GM06990 (cell line): ENCODE measurements at regions not wholly inside any gene's neighbourhood (a gene's known extent, or its start where the extent isn't known, plus 50 kb on each side); places are given as distances from the start of the nearest gene placed in this dataset.

Source experiments
- DNase-seq: peaks from one replicate; pipeline ENCODE4 v3.0.0-alpha.2; 2011; ENCODE audit not compliant: insufficient read length; ENCODE audit errors: extremely low read depth
- H3K27me3 ChIP-seq: replicated peaks from 2 replicates; pipeline ENCODE4 v1.6.0; 2011; ENCODE audit warnings: low read length; ENCODE audit not compliant: control insufficient read depth, insufficient read depth
- H3K36me3 ChIP-seq: 2 replicates; pipeline ENCODE4 v1.5.1; 2011; ENCODE audit warnings: low read length; ENCODE audit not compliant: control insufficient read depth, insufficient read depth
- H3K4me3 ChIP-seq: replicated peaks from 2 replicates; pipeline ENCODE4 v1.5.1; 2011; ENCODE audit warnings: low read depth, mild to moderate bottlenecking, control low read depth, low read length
- CTCF ChIP-seq: IDR thresholded peaks from 2 replicates; pipeline ENCODE4 v1.5.1; 2011; ENCODE audit warnings: low read length, control low read depth, mild to moderate bottlenecking, inconsistent platforms; ENCODE audit not compliant: insufficient read depth, poor library complexity, severe bottlenecking

DNA sequence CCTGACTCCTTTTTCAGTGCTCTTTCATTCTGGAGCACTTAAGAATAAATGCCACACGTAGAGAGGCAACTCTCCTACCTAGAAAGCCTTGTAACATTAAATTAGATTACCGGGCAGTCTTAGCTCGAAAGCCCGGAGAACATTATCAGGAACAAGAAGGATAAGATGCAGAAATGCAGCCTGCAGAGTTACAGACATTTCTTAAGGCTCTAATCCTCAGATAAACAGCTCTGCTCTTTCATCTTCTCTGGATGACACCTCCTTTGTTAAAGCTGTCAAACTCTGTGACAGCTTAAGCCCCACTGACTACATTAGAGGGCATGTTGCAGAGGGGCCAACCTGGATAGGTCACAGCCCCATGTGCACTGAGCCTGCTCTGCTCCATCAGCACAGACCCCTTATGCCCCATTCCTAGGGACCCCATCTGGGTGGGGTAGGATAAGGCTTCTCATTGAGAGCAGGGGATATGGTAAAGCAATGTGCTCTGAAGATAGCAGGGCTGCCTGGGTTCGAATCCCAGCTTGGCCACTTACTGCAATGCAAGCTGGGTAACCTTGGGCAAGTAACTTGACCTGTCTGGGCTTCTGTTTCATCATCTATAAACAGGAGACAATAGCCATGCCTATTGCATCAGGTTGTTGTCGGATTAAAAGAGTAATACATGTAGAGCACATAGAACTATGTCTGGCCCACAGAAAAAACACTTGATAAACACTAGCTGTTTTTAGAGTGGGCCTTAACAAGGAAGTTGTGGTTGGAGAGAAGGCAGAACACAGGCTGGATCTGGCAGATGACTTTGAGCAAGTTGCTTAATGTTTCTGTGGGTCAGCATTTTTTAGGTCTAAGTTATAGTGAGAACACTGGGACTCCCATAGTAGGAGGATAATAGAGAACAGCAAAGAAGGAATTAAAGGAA, 111.4 kb downstream of the THNSL2 start:
- Histone ChIP-seq H3K27me3 (no peaks in the 10 kb centered on the region), H3K4me3 (no peak overlapping the region)
- TF ChIP-seq CTCF = no peak

GRCh38 chr2:88269836-88270235, 99.7 kb downstream of the THNSL2 start:
- no peak for DNase-seq
- Histone ChIP-seq H3K27me3 (no peaks in the 10 kb centered on the region), H3K4me3 (no peak overlapping the region), H3K36me3 (no peaks in the 10 kb centered on the region)
- TF ChIP-seq CTCF = no peak

More for the DNA sequence above, 111.4 kb downstream of the THNSL2 start:
- no peak for DNase-seq
- H3K36me3 ChIP-seq = no peaks in the 10 kb centered on the region

DNA sequence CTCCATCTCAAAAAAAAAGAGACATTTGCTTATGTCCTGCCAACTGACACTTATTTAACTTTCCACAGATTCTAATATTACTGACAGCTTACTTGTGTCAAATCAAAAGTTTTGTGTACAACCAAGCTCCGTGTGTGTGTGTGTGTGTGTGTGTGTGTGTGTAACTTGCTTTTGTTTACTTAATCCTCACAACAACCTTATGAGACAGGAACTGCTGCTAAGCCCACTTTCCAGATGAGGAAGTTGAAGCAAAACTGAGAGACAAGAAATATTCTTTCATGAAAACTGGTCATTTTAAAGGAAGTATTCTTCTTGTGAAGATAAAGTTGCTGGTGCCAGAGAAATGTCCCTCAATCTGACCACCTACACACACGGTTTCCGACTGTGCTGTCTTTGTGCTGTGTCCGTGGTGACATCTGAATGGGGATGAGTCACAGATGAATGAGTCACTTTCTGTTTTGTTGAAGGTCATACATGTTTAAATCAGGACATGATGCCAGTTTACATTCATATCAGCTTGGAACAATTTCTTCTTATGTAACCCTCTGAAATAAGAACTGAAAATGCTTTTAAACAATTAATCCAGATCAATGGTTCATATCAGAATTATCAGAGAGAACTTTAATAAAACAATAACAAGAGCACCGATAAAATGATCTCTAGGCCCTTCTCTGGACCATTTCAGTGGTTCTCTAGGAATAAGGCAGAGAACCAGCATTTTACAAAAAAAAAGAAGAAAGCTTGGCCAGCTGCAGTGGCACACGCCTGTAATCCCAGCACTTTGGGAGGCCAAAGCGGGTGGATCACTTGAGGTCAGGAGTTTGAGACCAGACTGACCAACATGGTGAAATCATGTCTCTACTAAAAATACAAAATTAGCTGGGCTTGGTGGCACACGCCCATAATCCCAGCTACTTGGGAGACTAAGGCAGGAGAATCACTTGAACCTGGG, 95.5 kb downstream of the THNSL2 start:
- Histone ChIP-seq H3K27me3 (no peaks in the 10 kb centered on the region; the same call in 1 of the 2 replicates), H3K36me3 (no peaks in the 10 kb centered on the region), H3K4me3 (no peak overlapping the region)
- no peak for DNase-seq
- TF ChIP-seq CTCF = no peak

- H3K4me3 ChIP-seq = no peak overlapping the region
- H3K36me3 ChIP-seq = no peaks in the 10 kb centered on the region
- DNase-seq = no peak
- no peaks in the 10 kb centered on the region; the same call in 1 of the 2 replicates for H3K27me3 ChIP-seq
- TF ChIP-seq CTCF = no peak
Measured at GRCh38 chr2:88263861-88264260, 93.7 kb downstream of the THNSL2 start.

DNA sequence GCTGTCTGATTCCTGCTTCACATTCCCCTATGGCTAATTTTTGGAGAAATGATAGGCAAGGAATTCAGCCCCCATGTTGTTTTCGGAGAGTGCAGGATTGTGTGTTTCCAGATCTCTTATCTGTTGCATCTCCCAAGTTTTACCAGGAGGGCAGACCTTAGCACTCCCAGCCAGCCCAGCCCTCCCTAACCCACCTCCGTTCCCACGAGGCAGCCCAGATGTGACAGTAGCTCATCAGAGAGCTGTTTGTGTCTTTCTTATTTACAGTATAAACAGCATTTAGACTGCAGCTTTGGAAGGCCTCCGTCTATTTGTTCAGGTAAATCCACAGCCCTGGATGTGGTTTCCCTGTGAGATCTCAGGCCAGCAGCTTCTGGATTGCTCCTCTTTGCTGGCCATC, 91.6 kb downstream of the THNSL2 start:
- no peaks in the 10 kb centered on the region; the same call in 1 of the 2 replicates for H3K27me3 ChIP-seq
- no peak for DNase-seq
- no peak for TF ChIP-seq CTCF
- no peak overlapping the region for H3K4me3 ChIP-seq
- H3K36me3 ChIP-seq = no peaks in the 10 kb centered on the region
